AML-193 (cell line): ENCODE measurements at regions not wholly inside any gene's neighbourhood (a gene's known extent, or its start where the extent isn't known, plus 50 kb on each side); places are given as distances from the start of the nearest gene placed in this dataset.

Source experiments
- DNase-seq, 2 experiments: peaks; one replicate each; lab custom pipeline; 2025; lab: John Stamatoyannopoulos, UW

- DNase-seq, result no peak
These were observed 74.9 kb downstream of the MIAT start for GRCh38 chr22:26732284-26732683.

- no peak for DNase-seq
These were observed 77.1 kb downstream of the MIAT start for GRCh38 chr22:26734339-26735018.

- DNase-seq, result no peak
These were observed 77.6 kb downstream of the MIAT start for GRCh38 chr22:26735019-26735409.

GRCh38 chr22:26737262-26737661 lies 79.9 kb downstream of the MIAT start:
- no peak for DNase-seq

- DNase-seq, result no peak
These were observed 82.9 kb downstream of the MIAT start for GRCh38 chr22:26740253-26740652.

GRCh38 chr22:26743149-26743548 lies 85.8 kb downstream of the MIAT start:
- no peak for DNase-seq

GRCh38 chr22:26744892-26745808 lies 87.8 kb downstream of the MIAT start:
- no peak for DNase-seq

- no peak for DNase-seq
These were observed 88.9 kb downstream of the MIAT start for GRCh38 chr22:26746311-26746710.

GRCh38 chr22:26748845-26749244 lies 91.5 kb downstream of the MIAT start:
- DNase-seq, result no peak

GRCh38 chr22:26751217-26751616 lies 93.8 kb downstream of the MIAT start:
- DNase-seq, result no peak

- no peak for DNase-seq
These were observed 95.9 kb downstream of the MIAT start for GRCh38 chr22:26753125-26753862.

- DNase-seq, result no peak
These were observed 99.4 kb downstream of the MIAT start for GRCh38 chr22:26756675-26757293.

GRCh38 chr22:26757496-26757895 lies 100.1 kb downstream of the MIAT start:
- DNase-seq, result no peak

- no peak for DNase-seq
These were observed 105.4 kb downstream of the MIAT start for GRCh38 chr22:26762503-26763472.

GRCh38 chr22:26763633-26764361 lies 106.4 kb downstream of the MIAT start:
- no peak for DNase-seq

GRCh38 chr22:26766510-26767350 lies 109.3 kb downstream of the MIAT start:
- no peak for DNase-seq

GRCh38 chr22:26767351-26768155 lies 110.2 kb downstream of the MIAT start:
- no peak for DNase-seq

GRCh38 chr22:26768156-26768515 lies 110.7 kb downstream of the MIAT start:
- DNase-seq, result no peak

GRCh38 chr22:26768952-26769351 lies 111.6 kb downstream of the MIAT start:
- no peak for DNase-seq
